ENCODE measurements at regions not wholly inside any gene's neighbourhood (a gene's known extent, or its start where the extent isn't known, plus 50 kb on each side); places are given as distances from the start of the nearest gene placed in this dataset.

GRCh38 chr3:31232055-31233025 is 300.4 kb upstream of the STT3B start:
- DNase-seq: no peak

- DNase-seq: no peak
Observed at GRCh38 chr3:31234145-31234544, 298.6 kb upstream of the STT3B start.

- DNase-seq: no peak
Observed at GRCh38 chr3:31235062-31235700, 297.5 kb upstream of the STT3B start.

DNA sequence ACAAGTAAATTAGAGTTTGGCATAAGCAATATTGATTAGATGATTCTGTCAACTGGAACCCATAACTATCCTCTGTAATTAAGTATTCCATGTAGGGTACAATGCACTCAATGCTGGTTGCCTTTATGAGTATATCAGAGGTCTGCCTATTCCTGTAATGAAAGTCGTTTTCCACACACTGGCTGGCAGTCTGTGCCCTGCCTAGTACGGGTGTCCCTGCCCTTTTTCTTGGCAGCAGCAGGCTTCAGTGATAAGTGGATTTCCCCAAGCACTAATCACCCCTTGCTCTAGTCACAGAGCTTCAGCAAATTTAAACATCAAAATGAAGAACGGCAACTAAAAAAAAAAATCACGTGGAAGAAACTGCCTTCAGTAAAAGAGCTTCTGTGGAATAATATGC is 294.8 kb upstream of the STT3B start:
- no peak for DNase-seq

- no peak for DNase-seq
Observed at GRCh38 chr3:31240013-31240412, 292.7 kb upstream of the STT3B start.

GRCh38 chr3:31240466-31240865 is 292.3 kb upstream of the STT3B start:
- no peak for DNase-seq

DNA sequence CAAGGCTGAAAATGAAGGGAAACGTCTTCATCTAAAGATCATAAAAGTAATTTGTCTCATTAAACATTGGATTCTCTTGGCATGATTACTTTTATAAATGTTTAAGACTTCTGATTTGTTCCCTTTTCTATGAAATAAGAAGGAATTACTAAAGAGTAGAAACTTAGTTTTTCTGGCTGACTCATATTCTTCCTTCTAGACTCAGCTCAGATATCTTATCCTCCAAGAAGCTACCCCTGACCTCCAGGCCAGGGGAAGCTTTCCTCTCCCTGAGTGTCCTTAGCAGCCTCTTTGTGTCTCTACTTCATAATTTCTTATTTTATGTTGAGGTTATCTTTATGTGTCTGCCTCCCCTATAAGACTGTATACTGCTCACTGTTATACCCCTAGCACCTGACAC is 291.9 kb upstream of the STT3B start:
- DNase-seq: no peak

DNA sequence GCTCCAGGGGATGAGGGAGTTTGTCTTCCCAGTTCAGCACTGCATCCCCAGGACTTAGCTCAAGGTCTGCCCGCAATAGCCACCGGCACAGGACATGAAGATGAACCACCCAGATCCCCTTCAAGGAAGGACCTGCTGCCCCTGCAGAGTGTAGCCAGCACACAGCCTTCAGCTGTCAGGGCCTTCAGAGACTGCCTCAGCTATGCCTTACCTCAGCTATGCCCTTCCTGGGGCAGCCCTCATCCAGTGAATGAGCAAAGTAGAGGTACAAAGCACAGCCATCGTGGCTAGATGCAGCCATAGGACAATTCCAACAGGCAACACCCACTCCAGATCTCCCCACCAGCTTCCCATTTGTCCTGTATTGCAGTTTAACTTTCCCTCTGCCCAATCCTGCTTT is 291.2 kb upstream of the STT3B start:
- DNase-seq: no peak

GRCh38 chr3:31242026-31242960 is 290.4 kb upstream of the STT3B start:
- no peak for DNase-seq

DNA sequence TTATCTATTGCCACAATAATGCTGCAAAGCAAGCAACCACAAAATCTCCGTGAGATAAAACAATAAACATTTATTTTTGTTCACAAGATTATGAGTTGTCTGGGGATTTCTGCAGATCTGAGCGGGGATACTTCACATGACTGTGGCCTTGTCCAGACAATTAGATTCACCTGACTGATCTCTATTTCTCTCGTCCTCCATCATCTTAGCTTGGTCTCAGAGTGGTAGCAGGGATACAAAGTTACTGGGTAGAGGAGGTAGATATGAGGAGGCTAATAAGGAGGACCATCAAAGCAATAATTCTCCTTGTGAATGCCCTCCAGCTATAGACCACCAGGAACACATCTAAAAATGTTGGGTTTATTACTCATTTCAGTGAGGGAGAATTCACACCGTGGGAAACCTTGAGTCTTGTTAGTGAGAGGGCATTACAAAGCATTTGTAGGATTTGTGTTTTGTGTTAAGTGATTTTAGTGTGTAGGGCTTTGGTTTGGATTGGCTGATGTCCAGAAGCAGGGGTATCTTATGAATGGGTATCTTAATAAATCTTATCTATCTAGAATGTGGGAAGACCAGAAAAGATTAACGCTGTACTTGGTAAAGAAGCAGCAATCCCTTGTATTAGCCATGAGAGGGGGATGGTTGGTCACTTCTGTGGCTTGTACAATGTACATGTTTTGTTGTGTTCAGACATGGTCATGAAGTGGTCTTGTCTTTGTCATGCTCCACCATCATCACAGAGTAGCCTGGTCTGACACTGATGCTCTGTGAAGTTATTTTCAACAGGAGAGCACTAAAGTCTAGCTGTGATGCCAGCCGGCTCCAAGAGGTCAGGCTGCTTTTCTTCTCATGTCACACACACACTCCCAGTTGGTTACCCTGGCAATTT is 287.6 kb upstream of the STT3B start:
- no peak for DNase-seq

GRCh38 chr3:31246293-31247062 is 286.2 kb upstream of the STT3B start:
- no peak for DNase-seq

DNA sequence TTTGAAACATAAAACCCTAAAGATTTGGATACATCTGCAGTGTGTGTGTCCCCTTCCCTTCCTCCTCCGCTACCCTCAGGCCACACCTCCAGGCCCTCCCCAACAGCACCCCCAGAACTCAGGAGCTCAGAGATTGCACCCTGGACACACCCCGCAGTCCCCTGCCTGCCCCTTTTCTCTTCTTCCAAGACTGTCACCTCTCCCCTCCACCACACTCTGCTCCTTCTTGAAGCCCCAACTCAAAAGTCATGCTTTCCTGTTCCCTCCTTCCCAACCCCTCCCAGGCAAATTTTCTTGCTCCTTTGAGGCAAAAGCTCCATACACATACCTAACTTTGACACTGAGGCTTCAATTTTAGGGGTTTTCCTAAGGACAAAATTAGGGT is 285.7 kb upstream of the STT3B start:
- no peak for DNase-seq

- no peak for DNase-seq
Observed at GRCh38 chr3:31247850-31248562, 284.7 kb upstream of the STT3B start.

GRCh38 chr3:31248563-31248992 is 284.1 kb upstream of the STT3B start:
- no peak for DNase-seq

GRCh38 chr3:31249545-31249944 is 283.2 kb upstream of the STT3B start:
- DNase-seq: no peak

GRCh38 chr3:31250116-31250777 is 282.5 kb upstream of the STT3B start:
- no peak for DNase-seq

DNA sequence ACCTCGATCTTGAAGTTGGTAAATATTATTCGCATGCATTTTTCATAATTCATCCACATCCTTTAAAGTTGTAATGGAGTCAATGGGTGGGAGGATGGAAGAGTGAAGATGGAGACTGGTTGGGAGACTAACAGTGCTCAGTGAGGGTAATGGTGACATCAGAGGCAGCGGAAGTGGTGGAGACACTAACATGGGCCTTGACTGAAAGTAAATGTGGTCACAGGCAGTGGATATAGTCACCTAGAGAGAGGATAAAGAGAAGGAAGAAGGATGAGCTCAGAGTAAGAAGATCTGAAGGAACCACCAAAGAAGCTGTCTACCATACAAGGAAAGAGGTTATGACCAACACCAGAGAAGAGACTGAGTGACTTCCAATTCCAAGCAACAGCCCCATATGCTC is 281.6 kb upstream of the STT3B start:
- no peak for DNase-seq

DNA sequence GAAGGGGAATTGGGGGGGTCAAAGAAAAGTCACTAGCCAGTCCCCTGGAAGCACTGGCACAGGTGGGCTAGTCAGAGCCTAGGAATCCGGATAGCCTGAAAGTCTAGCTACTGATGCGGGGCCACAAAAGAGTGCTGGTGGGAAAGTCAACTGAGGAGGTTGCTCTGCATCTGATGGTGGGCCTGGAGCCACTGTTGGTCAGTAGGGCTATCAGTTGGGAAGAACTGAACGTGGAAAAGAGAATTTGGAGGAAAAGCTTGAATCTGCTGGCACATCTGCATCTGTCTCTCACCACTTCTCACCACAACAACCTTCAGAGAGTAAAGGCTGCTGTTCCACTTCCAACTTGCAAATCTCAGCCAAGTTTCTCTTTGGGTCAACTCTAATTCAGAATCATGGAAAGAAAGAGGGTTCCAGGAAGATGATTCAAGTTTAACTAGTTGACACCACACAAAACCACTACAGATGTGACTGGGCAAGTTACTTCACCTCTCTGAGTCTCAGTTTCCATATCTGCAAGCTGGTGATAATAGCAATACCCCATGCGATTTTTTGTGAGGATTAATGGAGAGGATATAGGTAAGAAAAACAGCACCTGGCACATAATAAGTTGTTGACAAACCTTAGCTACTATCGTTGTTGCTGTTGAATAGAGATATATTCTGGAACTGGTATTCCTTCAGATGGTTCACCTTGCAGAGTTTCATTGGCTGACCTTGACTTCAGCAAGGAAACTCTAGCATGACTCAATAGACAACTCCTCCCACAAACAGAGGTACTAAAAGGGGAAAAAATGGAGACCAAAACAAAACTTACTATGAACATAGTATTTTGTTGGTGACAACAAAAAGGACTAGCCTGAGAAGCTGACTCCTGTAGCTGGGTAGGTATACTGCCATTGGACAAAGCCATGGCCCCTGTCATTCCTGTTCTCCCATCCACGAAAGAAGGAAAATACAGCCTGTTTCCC is 280.2 kb upstream of the STT3B start:
- no peak for DNase-seq

DNA sequence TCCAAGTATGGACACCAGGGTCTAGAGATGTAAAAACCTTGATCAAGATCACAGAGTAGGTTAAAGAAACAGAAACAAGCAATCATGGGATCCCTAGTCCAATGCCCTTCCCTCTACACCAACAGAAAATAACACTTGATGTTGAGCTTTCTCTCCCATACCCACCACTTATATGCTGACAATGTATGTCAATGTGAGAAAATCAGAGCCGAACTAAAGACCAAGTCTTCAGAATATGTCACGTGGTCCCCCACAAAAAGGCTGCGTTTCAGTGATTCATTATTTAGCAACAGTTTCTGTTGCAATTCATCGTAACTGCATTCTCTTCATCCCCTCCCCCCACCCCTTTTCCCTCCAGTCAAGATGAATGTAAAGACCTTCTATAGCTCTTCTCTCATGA is 278.9 kb upstream of the STT3B start:
- DNase-seq: no peak

All from NK-92 treated with Interleukin-12 subunit alpha and Interleukin-12 subunit beta, amount 100 ng/mL, for 24 hours (cell line).